GM12891 (cell line): ENCODE measurements at regions not wholly inside any gene's neighbourhood (a gene's known extent, or its start where the extent isn't known, plus 50 kb on each side); places are given as distances from the start of the nearest gene placed in this dataset.
A peak's percentile ranks its signal among the peaks of the same experiment; 100 is the strongest.

Experiments
- DNase-seq: peaks from one replicate; pipeline ENCODE4 v3.0.0; 2011; ENCODE audit warnings: low spot score; ENCODE audit not compliant: insufficient read length
- FAIRE-seq: peaks from 2 replicates; lab custom pipeline; 2011; peaks lifted over from hg19 to GRCh38; lab: Jason Lieb, UNC
- PAX5 ChIP-seq: IDR thresholded peaks from 2 replicates; pipeline ENCODE4 v1.6.1; 2011; ENCODE audit warnings: low read length, moderate library complexity, mild to moderate bottlenecking; ENCODE audit not compliant: insufficient read depth, severe bottlenecking
- POLR2A ChIP-seq: IDR thresholded peaks from 2 replicates; pipeline ENCODE4 v1.6.1; 2011; ENCODE audit warnings: low read depth, low read length, control low read depth
- POLR2AphosphoS5 ChIP-seq: IDR thresholded peaks from 2 replicates; pipeline ENCODE4 v1.6.1; 2011; ENCODE audit warnings: low read depth, low read length, control low read depth
- POU2F2 ChIP-seq: IDR thresholded peaks from 2 replicates; pipeline ENCODE4 v1.6.1; 2011; ENCODE audit warnings: low read depth, mild to moderate bottlenecking, control low read depth, low read length, moderate library complexity
- SPI1 ChIP-seq: IDR thresholded peaks from 2 replicates; pipeline ENCODE4 v1.6.1; 2011; ENCODE audit warnings: low read depth, low read length, control low read depth
- TAF1 ChIP-seq: IDR thresholded peaks from 2 replicates; pipeline ENCODE4 v1.6.1; 2011; ENCODE audit warnings: low read depth, low read length, control low read depth

GRCh38 chr6:63471654-63472053 is 100.6 kb upstream of the LOC128125822 start:
- FAIRE-seq (no peak), DNase-seq (no peak)
- TF ChIP-seq TAF1 (no peak), SPI1 (no peak), POLR2A (no peak), POU2F2 (no peak), POLR2AphosphoS5 (no peak), PAX5 (no peak)

GRCh38 chr6:63475707-63476106 is 96.6 kb upstream of the LOC128125822 start:
- TF ChIP-seq POLR2A (no peak), SPI1 (no peak), TAF1 (no peak), PAX5 (no peak), POLR2AphosphoS5 (no peak), POU2F2 (no peak)
- DNase-seq (no peak), FAIRE-seq (no peak)

- peak; percentile 23 for FAIRE-seq
- TF ChIP-seq POLR2AphosphoS5: no peak
- no peak for TF ChIP-seq PAX5
- no peak for TF ChIP-seq POU2F2
- no peak for TF ChIP-seq SPI1
- no peak for TF ChIP-seq POLR2A
- TF ChIP-seq TAF1: no peak
- no peak for DNase-seq
Observed at GRCh38 chr6:63476302-63476701, 96.0 kb upstream of the LOC128125822 start.

GRCh38 chr6:63477422-63478040 is 94.7 kb upstream of the LOC128125822 start:
- no peak for FAIRE-seq
- TF ChIP-seq POU2F2 (no peak), PAX5 (no peak), TAF1 (no peak), SPI1 (no peak), POLR2AphosphoS5 (no peak), POLR2A (no peak)
- DNase-seq: no peak

GRCh38 chr6:63478734-63479133 is 93.5 kb upstream of the LOC128125822 start:
- FAIRE-seq (peak; percentile 23), DNase-seq (no peak)
- TF ChIP-seq POLR2AphosphoS5 (no peak), TAF1 (no peak), POLR2A (no peak), POU2F2 (no peak), PAX5 (no peak), SPI1 (no peak)

GRCh38 chr6:63486196-63486595 is 86.1 kb upstream of the LOC128125822 start:
- DNase-seq (no peak), FAIRE-seq (no peak)
- TF ChIP-seq TAF1 (no peak), POLR2A (no peak)

- no peak for TF ChIP-seq POU2F2
- TF ChIP-seq POLR2AphosphoS5: no peak
- no peak for FAIRE-seq
Observed at GRCh38 chr6:63487103-63487813, 85.0 kb upstream of the LOC128125822 start.

GRCh38 chr6:63491119-63491518 is 81.2 kb upstream of the LOC128125822 start:
- no peak for TF ChIP-seq POLR2AphosphoS5
- TF ChIP-seq SPI1: no peak
- TF ChIP-seq PAX5: no peak
- TF ChIP-seq TAF1: no peak
- no peak for TF ChIP-seq POLR2A
- FAIRE-seq (no peak), DNase-seq (no peak)

More at GRCh38 chr6:63487103-63487813, 85.0 kb upstream of the LOC128125822 start:
- no peak for DNase-seq

- TF ChIP-seq TAF1: no peak
- no peak for TF ChIP-seq POLR2A
- TF ChIP-seq SPI1: no peak
- TF ChIP-seq POLR2AphosphoS5: no peak
- FAIRE-seq (peak; percentile 41), DNase-seq (no peak)
Observed at GRCh38 chr6:63492476-63492875, 79.8 kb upstream of the LOC128125822 start.

GRCh38 chr6:63493557-63493956 is 78.7 kb upstream of the LOC128125822 start:
- TF ChIP-seq POLR2AphosphoS5 (no peak), TAF1 (no peak), POU2F2 (no peak), SPI1 (no peak), POLR2A (no peak), PAX5 (no peak)
- no peak for DNase-seq
- no peak for FAIRE-seq
